Fibroblast of the aortic adventitia (primary cell): ENCODE measurements at regions not wholly inside any gene's neighbourhood (a gene's known extent, or its start where the extent isn't known, plus 50 kb on each side); places are given as distances from the start of the nearest gene placed in this dataset.

Experiments
- DNase-seq: peaks from one replicate; pipeline ENCODE4 v3.0.0-alpha.2; 2010; ENCODE audit warnings: low read depth
- H3K4me3 ChIP-seq: 2 replicates; pipeline ENCODE4 v1.5.1; 2011; ENCODE audit warnings: low read depth, mild to moderate bottlenecking, control low read depth, low read length, moderate library complexity
- CTCF ChIP-seq: IDR thresholded peaks from 2 replicates; pipeline ENCODE4 v1.5.1; 2011; ENCODE audit warnings: mild to moderate bottlenecking, low read length, control low read depth, inconsistent platforms; ENCODE audit not compliant: insufficient read depth

GRCh38 chr14:53444677-53445312 lies 291.7 kb upstream of the DDHD1 start:
- no peak for TF ChIP-seq CTCF
- DNase-seq, result no peak
- H3K4me3 ChIP-seq, result no peak overlapping the region

DNA sequence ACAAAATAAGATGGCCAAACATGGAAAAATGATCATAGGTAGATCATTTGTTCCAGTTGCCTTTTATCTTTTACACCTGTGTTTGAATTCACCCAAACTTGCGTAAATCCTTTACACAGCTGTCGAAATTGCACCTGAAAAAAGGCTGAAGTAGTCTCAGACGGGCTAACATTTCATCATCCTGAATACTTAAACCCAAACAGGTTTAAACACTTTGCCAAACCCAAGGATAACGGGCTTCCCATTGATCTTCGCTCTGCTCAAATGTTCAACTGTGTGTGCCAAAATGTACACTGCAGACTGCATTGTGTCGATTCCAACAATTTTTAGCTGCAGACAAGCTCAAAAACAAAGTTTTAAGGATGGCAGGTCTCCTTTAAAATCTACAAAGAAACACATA lies 288.7 kb upstream of the DDHD1 start:
- TF ChIP-seq CTCF, result no peak
- no peak for DNase-seq
- no peak overlapping the region for H3K4me3 ChIP-seq

GRCh38 chr14:53437858-53438257 lies 284.7 kb upstream of the DDHD1 start:
- H3K4me3 ChIP-seq, result no peak overlapping the region
- no peak for TF ChIP-seq CTCF
- no peak for DNase-seq

DNA sequence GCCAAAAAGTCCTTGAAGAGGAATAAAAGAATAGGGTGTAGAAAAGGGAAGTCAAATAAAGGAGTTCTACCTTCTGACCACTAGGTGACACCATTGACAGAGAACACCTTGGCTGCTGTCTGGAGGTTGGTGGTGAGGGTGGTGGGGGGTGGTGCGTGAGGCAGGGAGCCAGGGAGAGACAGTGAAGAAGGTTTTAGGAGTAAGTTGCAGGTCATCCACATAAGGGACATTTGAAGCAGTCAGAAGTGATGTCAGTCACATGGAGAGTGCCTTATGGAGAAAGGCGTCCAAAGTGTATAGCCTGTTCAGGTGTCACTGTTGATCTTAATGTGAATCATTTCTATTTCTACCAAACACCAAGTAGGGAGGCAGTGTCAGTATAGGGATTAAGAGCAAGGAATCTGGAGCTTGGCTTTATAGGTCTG lies 279.3 kb upstream of the DDHD1 start:
- peak; percentile 77 for TF ChIP-seq CTCF
- no peak overlapping the region for H3K4me3 ChIP-seq
- peak; percentile 63 for DNase-seq

GRCh38 chr14:53430870-53431269 lies 277.7 kb upstream of the DDHD1 start:
- H3K4me3 ChIP-seq, result no peak overlapping the region
- TF ChIP-seq CTCF, result no peak
- peak; percentile 35 for DNase-seq

DNA sequence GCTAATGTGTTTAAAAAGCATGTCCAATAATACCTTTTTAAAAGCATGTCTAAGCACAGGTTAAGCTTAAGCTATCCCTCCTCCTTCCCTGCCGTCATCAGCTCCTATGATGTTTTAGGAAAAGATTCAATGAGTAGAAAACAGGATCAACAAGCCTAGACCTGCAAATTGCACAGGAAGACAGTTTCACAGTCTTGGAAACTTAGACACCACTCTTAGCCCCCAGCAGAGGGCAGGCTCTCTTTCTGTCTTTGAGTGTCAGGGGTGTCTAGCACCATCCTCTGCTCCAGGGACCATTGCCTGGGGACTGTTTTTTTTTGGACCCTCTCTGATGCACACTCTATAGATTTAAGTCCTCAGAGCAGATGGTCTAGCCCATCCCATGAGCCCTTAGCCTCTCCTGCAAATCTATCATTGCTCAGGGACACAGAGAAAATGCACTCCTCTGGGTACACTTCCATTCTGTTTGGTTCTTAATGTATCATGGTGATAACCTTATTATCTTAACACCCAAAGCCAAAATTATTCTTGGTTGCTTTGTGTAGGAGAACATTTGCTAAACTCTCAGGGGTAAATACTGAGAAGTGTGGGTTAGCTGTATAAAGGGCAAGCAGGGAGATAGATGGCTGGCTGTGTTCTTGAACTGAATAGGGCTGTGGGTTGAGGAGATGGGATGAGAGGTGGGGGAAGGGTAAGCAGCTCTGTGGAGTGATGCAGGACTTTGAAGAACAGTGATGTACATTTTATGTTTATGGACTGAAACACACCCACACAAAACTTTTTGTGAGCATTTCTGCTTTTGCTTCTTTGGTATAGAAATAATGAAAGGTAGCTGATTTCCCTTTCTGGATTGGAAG lies 259.9 kb upstream of the DDHD1 start:
- TF ChIP-seq CTCF, result peak; percentile 45
- no peak for DNase-seq

More for the DNA sequence above, 259.9 kb upstream of the DDHD1 start:
- H3K4me3 ChIP-seq, result no peak overlapping the region
